ENCODE measurements at regions not wholly inside any gene's neighbourhood (a gene's known extent, or its start where the extent isn't known, plus 50 kb on each side); places are given as distances from the start of the nearest gene placed in this dataset.

DNA sequence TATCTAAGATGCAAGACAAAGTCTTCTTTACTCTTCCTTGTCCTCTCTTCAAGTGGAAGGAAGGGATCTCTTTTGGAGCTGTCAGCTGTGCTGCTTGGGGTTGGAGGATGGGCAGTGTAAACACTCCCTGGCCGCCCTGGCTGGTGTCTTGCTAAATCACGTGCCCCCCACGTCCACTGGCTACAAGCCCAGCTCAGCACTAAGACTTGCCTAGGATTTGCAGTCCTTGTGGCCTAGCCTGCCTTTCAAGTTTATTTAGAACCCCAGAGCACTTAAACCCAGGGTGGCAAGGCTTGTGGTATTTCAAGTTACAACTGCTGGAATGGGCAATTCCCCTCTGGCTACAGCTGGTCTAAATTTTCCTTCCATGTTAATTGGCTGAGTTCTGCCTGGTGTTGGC is 272.4 kb upstream of the MYO3A start:
- DNase-seq (ENCODE audit: low read depth in 2 of 2) = no peak

DNA sequence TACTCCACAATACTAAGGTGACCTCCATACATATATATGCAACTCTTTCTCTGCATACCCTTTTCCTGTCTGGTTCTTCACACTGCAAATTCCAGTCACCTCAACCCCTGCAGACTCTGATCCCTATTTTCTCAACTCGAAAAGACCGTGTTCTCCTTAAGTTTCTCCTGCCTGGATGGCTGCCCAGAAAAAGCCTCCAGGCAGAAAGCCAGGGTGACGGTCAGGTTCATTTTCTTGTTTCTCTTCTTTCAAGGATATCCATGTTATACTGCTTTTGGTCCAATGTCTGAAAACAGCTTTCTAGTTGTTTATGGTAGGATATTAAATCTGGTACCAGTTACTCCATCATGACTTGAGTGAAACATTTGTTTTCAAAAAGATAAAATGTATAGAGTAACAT is 267.8 kb upstream of the MYO3A start:
- no peak for DNase-seq (ENCODE audit: low read depth in 2 of 2)

- no peak for DNase-seq (ENCODE audit: low read depth in 2 of 2)
These were observed 258.8 kb upstream of the MYO3A start for GRCh38 chr10:25675204-25675603.

DNA sequence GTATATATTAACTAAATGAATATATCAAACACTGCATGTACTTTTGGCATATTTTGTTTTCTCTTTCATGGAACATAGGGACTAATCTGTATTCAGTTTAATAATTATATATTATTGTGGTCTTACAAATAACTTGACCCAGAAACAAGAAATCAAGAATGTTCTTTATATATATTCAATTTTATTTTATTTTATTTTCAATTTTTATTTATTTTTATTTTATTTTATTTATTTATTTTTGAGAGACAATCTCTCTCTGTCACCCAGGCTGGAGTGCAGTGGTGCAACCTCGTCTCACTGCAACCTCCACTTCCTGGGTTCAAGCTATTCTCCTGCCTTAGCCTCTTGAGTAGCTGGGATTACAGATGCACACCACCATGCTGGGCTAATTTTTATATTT is 258.4 kb upstream of the MYO3A start:
- no peak for DNase-seq (ENCODE audit: low read depth in 2 of 2)

GRCh38 chr10:25678220-25678619 is 255.8 kb upstream of the MYO3A start:
- DNase-seq (ENCODE audit: low read depth in 2 of 2) = no peak

GRCh38 chr10:25678666-25679065 is 255.4 kb upstream of the MYO3A start:
- no peak for DNase-seq (ENCODE audit: low read depth in 2 of 2)

- DNase-seq (ENCODE audit: low read depth in 2 of 2) = no peak
These were observed 251.7 kb upstream of the MYO3A start for GRCh38 chr10:25682203-25682851.

DNA sequence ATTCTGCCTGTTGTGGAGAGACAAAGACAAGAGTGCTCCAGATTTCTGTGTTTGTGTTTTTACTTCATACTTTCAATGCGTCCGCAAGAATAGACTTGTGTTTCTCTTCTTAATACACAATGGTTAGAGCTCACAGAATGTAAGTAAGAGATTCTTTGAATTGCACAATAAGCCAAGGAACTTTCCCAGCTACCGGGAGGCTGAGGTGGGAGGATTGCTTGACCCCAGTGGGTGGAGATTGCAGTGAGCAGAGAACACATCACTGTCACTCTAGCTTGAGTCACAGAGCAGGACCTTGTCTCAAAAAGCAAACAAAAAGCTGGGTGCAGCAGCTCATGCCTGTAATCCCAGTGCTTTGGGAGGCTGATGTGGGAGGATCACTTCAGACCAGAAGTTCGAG is 250.7 kb upstream of the MYO3A start:
- DNase-seq (ENCODE audit: low read depth in 2 of 2) = no peak

- no peak for DNase-seq (ENCODE audit: low read depth in 2 of 2)
These were observed 246.5 kb upstream of the MYO3A start for GRCh38 chr10:25687521-25687920.

DNA sequence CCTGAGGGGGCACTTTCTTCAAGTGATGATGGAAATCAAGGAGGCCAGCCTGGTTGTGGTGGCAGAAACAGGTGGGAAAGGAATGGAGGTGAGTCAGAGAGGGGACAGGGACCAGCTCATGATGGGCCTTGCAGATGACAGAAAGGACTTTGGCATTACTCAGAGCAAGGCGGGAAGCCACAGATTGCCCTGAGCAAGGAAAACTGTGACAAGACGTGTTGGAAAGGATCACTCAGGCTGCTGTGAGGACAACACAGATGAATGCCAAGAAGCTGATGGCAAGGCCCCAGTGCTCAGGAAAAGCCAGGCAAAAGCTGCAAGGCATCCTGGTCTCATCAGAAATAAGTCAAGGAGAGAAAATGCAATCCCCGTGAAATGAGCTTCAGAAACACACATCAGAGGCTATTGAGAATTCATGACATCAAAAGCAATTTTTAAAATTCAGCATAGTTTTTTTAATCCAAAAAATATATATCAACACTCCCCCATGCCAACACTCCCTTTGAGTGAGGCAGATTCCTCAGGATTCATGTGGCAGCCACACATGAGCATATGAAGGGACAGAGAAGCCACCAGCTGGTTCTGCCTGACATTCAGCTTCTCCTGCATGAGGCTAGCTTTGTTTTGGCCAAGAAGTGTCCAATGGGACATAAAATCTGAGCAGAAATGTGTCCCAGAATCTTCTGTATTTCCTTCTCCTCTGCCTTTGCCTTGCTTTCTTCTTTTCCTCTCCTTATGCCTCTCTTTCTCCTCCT is 244.5 kb upstream of the MYO3A start:
- DNase-seq (ENCODE audit: low read depth in 2 of 2) = no peak

GRCh38 chr10:25692761-25693160 is 241.3 kb upstream of the MYO3A start:
- DNase-seq (ENCODE audit: low read depth in 2 of 2) = no peak

- no peak for DNase-seq (ENCODE audit: low read depth in 2 of 2)
These were observed 239.7 kb upstream of the MYO3A start for GRCh38 chr10:25694206-25694933.

- DNase-seq (ENCODE audit: low read depth in 2 of 2) = no peak
These were observed 239.1 kb upstream of the MYO3A start for GRCh38 chr10:25694971-25695370.

GRCh38 chr10:25695586-25695985 is 238.4 kb upstream of the MYO3A start:
- DNase-seq (ENCODE audit: low read depth in 2 of 2) = no peak

DNA sequence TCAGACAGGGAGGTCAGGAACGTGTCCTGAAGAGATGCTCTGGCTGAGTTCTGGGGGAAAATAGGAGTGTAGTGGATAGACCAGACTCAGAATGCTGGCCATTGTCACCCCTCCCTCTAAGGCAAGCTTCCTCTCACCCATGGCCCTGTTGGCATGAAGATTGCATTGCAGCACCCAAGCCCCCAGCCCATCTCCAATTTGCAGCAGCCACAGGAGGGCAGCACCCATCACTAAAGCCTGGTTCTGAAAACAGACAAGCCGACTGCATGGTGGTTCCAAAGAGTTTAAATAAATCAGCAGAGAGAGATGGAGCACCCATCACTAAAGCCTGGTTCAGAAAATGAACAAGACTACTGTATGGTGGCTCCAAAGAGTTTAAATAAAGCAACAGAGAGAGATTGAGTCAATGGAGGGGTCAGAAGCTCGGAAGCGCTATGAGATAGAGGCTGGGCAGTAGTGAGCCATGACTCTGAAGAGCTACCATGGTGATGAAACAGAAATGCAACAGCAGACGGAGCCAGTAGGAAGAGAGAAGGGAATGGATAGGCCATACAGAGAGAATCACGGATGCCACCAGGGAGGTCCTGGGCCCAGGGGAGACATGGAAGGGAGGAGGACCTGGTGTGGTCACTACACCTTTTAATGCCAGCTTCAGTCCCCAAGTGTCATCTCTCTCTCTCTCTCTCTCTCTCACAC is 237.9 kb upstream of the MYO3A start:
- DNase-seq (ENCODE audit: low read depth in 2 of 2) = no peak

DNA sequence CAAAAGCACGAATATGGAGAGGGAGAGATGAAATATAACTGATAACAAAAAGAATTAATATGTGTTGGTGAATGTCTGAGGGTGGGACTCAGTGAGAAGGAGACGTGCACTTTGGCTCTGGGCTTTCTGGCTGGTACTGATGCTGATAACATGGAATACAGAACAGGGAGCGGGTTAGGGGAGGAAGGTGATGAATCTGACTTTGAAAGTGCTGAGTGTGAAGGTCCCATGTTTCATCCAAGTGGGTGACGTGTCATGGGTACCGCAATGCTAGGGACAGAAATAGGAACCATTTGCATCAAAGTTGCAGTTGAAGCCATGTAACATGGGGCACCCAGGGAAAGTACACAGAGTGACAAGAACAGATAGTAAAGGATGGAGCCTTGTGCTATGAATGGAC is 236.6 kb upstream of the MYO3A start:
- no peak for DNase-seq (ENCODE audit: low read depth in 2 of 2)

DNA sequence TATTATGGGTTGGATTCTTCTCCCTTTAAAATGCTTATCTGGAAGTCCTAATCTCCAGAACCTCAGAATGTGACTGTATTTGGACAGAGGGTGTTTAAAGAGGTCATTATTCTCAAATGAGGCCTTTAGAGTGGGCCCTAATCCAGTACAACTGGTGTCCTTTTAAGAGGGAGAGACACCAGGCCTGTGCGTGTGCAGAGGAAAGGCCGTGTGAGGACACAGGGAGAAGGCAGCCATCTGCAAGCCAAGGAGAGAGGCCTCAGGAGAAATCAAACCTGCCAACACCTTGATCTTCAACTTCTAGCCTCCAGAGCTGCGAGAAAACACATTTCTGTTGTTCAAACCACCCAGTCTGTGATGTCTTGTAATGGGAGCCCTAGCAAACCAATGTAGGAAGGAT is 235.4 kb upstream of the MYO3A start:
- no peak for DNase-seq (ENCODE audit: low read depth in 2 of 2)

GRCh38 chr10:25699631-25700030 is 234.4 kb upstream of the MYO3A start:
- DNase-seq (ENCODE audit: low read depth in 2 of 2) = no peak

- no peak for DNase-seq (ENCODE audit: low read depth in 2 of 2)
These were observed 232.4 kb upstream of the MYO3A start for GRCh38 chr10:25701652-25702051.

DNA sequence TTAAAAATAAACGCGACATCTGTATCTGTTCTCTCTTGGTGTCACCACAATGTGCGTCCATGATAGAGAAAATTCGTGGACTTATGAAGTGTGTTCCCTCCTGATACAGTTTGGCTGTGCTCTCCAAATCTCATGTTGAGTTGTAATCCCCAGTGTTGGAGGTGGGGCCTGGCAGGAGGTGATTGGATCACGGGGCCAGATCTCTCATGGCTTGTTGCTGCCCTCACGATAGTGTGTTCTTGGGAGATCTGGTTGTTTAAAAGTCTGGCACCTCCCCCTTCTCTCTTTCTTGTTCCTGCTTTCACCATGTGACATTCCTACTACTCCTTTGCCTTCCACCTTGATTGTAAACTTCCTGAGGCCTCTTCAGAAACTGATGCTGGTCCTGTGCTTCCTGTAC is 229.4 kb upstream of the MYO3A start:
- DNase-seq (ENCODE audit: low read depth in 2 of 2) = no peak

GRCh38 chr10:25707572-25707971 is 226.5 kb upstream of the MYO3A start:
- DNase-seq (ENCODE audit: low read depth in 2 of 2) = no peak

DNA sequence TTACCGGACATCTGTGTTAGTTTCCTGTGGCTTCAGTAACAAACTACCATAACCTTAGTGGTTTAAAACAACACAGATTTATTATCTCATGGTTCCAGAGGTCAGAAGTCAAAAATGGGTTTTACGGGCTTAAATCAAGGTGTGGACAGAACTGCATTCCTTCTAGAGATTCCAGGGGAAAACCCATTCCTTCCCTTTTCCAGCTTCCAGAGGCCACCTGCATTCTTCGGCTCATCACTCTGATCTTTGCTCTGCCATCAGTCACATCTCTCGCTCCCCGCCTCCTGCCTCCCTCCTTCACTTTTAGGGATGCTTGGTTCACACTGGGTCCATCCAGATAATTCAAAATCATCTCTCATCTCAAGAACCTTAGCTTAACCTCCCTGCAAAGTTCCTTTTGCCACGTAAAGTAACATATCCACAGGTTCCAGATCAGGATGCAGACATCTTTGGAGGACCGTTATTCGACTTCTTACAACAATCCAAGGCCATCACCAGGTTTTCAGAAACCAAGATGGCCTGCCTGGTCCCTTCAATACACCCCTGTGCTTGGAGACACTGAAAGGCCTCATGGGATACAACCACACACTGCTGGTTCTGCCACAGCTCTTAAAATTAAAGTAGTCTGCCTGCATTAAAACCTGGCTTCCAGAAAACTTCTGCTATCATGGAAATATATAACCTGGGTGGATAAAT is 225.9 kb upstream of the MYO3A start:
- no peak for DNase-seq (ENCODE audit: low read depth in 2 of 2)
